Lower leg skin (tissue), 3 donors: ENCODE measurements at regions not wholly inside any gene's neighbourhood (a gene's known extent, or its start where the extent isn't known, plus 50 kb on each side); places are given as distances from the start of the nearest gene placed in this dataset.

Experiments
- CTCF ChIP-seq, 3 donors: fragments of 450-650 bp; IDR thresholded peaks; one replicate each; pipeline ENCODE4 v1.5.1; 2016; ENCODE audit warnings: antibody characterized with exemption in 3 of 3, mild to moderate bottlenecking in 3 of 3, moderate library complexity in 2 of 3
- POLR2A ChIP-seq, 2 donors: fragments of 450-650 bp; IDR thresholded peaks; one replicate each; pipeline ENCODE4 v1.6.1; 2016 to 2017; ENCODE audit warnings: antibody characterized with exemption in 2 of 2, mild to moderate bottlenecking in 1 of 2, moderate library complexity in 1 of 2

- no peak for TF ChIP-seq CTCF (IDR thresholded peaks at IDR 0.05)
- TF ChIP-seq POLR2A (IDR thresholded peaks at IDR 0.05), result no peak
These were observed 96.5 kb upstream of the CITED2 start for GRCh38 chr6:139470997-139471396.
